ENCODE measurements at regions not wholly inside any gene's neighbourhood (a gene's known extent, or its start where the extent isn't known, plus 50 kb on each side); places are given as distances from the start of the nearest gene placed in this dataset.

- no peak for TF ChIP-seq POLR2A (IDR thresholded peaks at IDR 0.05)
- no peak for TF ChIP-seq POLR2AphosphoS5 (IDR thresholded peaks at IDR 0.05)
- no peak for TF ChIP-seq EP300 (IDR thresholded peaks at IDR 0.05)
Observed at GRCh38 chr2:81247648-81248047, 943.1 kb upstream of the LRRTM1 start.

Data from upper lobe of left lung (tissue), 4 donors.